ENCODE measurements at regions not wholly inside any gene's neighbourhood (a gene's known extent, or its start where the extent isn't known, plus 50 kb on each side); places are given as distances from the start of the nearest gene placed in this dataset.
A peak's percentile ranks its signal among the peaks of the same experiment; 100 is the strongest.

- DNase-seq: no peak
Observed at GRCh38 chr1:87439821-87440220, 111.1 kb downstream of the LMO4 start.

GRCh38 chr1:87449348-87449963 lies 120.8 kb downstream of the LMO4 start:
- DNase-seq: no peak

- no peak for DNase-seq
Observed at GRCh38 chr1:87450136-87450535, 121.5 kb downstream of the LMO4 start.

GRCh38 chr1:87450615-87451209 lies 122.0 kb downstream of the LMO4 start:
- peak in 1 of 6 experiments; percentile 1 for DNase-seq

GRCh38 chr1:87451229-87451920 lies 122.7 kb downstream of the LMO4 start:
- DNase-seq: no peak

GRCh38 chr1:87452648-87453047 lies 124.0 kb downstream of the LMO4 start:
- DNase-seq: no peak

GRCh38 chr1:87457408-87457807 lies 128.7 kb downstream of the LMO4 start:
- DNase-seq: no peak

- DNase-seq: no peak
Observed at GRCh38 chr1:87462894-87463293, 134.2 kb downstream of the LMO4 start.

- no peak for DNase-seq
Observed at GRCh38 chr1:87464022-87464490, 135.4 kb downstream of the LMO4 start.

GRCh38 chr1:87466621-87467020 lies 137.9 kb downstream of the LMO4 start:
- no peak for DNase-seq

GRCh38 chr1:87472716-87473115 lies 144.0 kb downstream of the LMO4 start:
- DNase-seq: no peak

- DNase-seq: no peak
Observed at GRCh38 chr1:87473203-87473661, 144.6 kb downstream of the LMO4 start.

- DNase-seq: no peak
Observed at GRCh38 chr1:87474098-87474497, 145.4 kb downstream of the LMO4 start.

- DNase-seq: no peak
Observed at GRCh38 chr1:87478231-87478630, 149.6 kb downstream of the LMO4 start.

GRCh38 chr1:87495147-87495546 lies 166.5 kb downstream of the LMO4 start:
- no peak for DNase-seq

- DNase-seq: no peak
Observed at GRCh38 chr1:87495870-87496269, 167.2 kb downstream of the LMO4 start.

- no peak for DNase-seq
Observed at GRCh38 chr1:87497380-87498203, 168.9 kb downstream of the LMO4 start.

- DNase-seq: no peak
Observed at GRCh38 chr1:87501738-87502137, 173.1 kb downstream of the LMO4 start.

- no peak for DNase-seq
Observed at GRCh38 chr1:87505391-87505983, 176.8 kb downstream of the LMO4 start.

GRCh38 chr1:87506147-87506546 lies 177.5 kb downstream of the LMO4 start:
- DNase-seq: no peak

- no peak for DNase-seq
Observed at GRCh38 chr1:87508247-87508787, 179.6 kb downstream of the LMO4 start.

GRCh38 chr1:87510540-87510939 lies 181.9 kb downstream of the LMO4 start:
- DNase-seq: no peak

GRCh38 chr1:87511449-87511848 lies 182.8 kb downstream of the LMO4 start:
- DNase-seq: no peak
